Activated naive CD8-positive, alpha-beta T cell (primary cell): ENCODE measurements at regions not wholly inside any gene's neighbourhood (a gene's known extent, or its start where the extent isn't known, plus 50 kb on each side); places are given as distances from the start of the nearest gene placed in this dataset.

Experiments used
- H3K27ac Mint-ChIP-seq: one replicate; pipeline ENCODE4 v1.8.0; 2021; ENCODE audit warnings: mixed read lengths
- H3K27me3 Mint-ChIP-seq: one replicate; pipeline ENCODE4 v1.8.0; 2021; ENCODE audit warnings: mixed read lengths
- H3K36me3 Mint-ChIP-seq: one replicate; pipeline ENCODE4 v1.8.0; 2021; ENCODE audit warnings: mixed read lengths
- H3K4me1 Mint-ChIP-seq: one replicate; pipeline ENCODE4 v1.8.0; 2021; ENCODE audit warnings: low read depth, mixed read lengths
- H3K4me3 Mint-ChIP-seq: one replicate; pipeline ENCODE4 v1.8.0; 2021; ENCODE audit warnings: mild to moderate bottlenecking, mixed read lengths
- H3K9me3 Mint-ChIP-seq: one replicate; pipeline ENCODE4 v1.8.0; 2021; ENCODE audit warnings: low read depth, mixed read lengths

GRCh38 chr1:18553388-18553787 lies 72.7 kb downstream of the KLHDC7A start:
- no peak overlapping the region for H3K27ac Mint-ChIP-seq
- peaks cover 11% of the 10 kb centered on the region for H3K4me1 Mint-ChIP-seq
- H3K9me3 Mint-ChIP-seq: no peaks in the 10 kb centered on the region
- H3K4me3 Mint-ChIP-seq: no peak overlapping the region
- peaks cover 19% of the 10 kb centered on the region for H3K27me3 Mint-ChIP-seq
- H3K36me3 Mint-ChIP-seq: no peaks in the 10 kb centered on the region

GRCh38 chr1:18554099-18554498 lies 73.4 kb downstream of the KLHDC7A start:
- Mint-ChIP-seq H3K9me3 (no peaks in the 10 kb centered on the region), H3K27ac (no peak overlapping the region), H3K27me3 (peaks cover 21% of the 10 kb centered on the region), H3K4me1 (peaks cover 12% of the 10 kb centered on the region), H3K36me3 (no peaks in the 10 kb centered on the region), H3K4me3 (no peak overlapping the region)

GRCh38 chr1:18554597-18554996 lies 73.9 kb downstream of the KLHDC7A start:
- H3K36me3 Mint-ChIP-seq: no peaks in the 10 kb centered on the region
- H3K4me1 Mint-ChIP-seq: peaks cover 12% of the 10 kb centered on the region
- H3K9me3 Mint-ChIP-seq: no peaks in the 10 kb centered on the region
- H3K4me3 Mint-ChIP-seq: no peak overlapping the region
- H3K27me3 Mint-ChIP-seq: peaks cover 22% of the 10 kb centered on the region
- H3K27ac Mint-ChIP-seq: no peak overlapping the region

GRCh38 chr1:18555036-18555435 lies 74.3 kb downstream of the KLHDC7A start:
- Mint-ChIP-seq H3K36me3 (no peaks in the 10 kb centered on the region), H3K27ac (no peak overlapping the region), H3K27me3 (peaks cover 24% of the 10 kb centered on the region), H3K4me1 (peaks cover 12% of the 10 kb centered on the region), H3K9me3 (no peaks in the 10 kb centered on the region), H3K4me3 (no peak overlapping the region)

DNA sequence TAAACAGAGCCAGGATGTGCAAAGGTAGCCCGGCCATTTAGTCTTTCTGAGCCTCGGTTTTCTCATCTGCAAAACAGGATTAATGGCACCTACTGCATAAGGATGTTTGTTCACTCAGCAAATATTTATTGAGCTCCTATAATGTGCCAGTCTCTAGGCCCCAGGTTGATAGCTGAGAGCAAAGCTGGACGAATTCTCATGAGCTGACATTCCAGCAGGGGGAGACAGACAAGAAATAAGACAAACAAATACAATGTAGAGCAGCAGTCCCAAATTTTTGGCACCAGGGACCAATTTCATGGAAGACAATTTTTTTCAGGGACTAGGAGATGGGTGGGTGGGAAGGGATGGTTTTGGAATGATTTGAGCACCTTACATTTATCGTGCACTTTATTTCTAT lies 74.3 kb upstream of the PAX7 start:
- Mint-ChIP-seq H3K27ac (no peak overlapping the region), H3K9me3 (no peaks in the 10 kb centered on the region), H3K4me1 (peaks cover 12% of the 10 kb centered on the region), H3K36me3 (no peaks in the 10 kb centered on the region), H3K27me3 (peaks cover 29% of the 10 kb centered on the region), H3K4me3 (no peak overlapping the region)

DNA sequence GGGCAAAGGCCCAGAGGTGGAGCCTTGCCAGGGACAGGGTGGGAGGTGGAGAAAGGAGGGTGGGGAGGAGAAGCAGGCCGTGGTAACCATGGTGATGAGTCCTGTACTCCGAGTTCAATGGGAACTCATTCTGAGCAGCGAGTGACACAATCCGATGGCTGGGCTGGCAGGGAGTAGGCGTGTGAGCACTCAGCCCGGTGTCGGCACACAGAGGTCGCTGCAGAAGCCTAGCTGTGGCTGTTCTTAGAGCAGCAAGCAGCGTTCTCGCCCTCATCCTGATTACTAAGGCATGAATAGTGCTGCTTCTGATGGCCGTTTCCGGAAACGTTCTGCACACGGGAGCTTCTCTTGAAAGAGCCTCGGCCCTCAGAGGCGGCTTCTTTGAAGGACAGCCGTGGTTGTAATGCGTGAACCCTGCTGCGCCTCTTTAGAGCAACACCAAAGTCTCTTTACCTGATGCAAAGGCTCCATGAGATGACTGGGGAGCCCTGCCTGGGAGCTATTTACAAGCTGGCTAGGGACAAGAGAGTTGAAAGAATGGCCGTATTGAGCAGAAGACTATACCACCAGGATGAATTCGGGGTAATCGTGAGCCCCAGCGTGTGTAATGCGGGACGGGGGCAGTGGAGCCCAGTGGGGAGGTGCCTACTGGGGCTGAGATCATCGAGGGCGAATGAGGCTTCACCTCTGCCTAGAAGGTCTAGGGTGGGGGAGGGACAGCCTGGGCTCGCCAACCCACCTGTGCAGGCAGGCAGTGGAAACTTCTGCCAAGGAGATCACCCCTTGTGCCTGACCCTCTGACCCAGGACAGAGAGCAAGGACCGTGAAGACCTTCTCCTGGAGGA lies 72.8 kb upstream of the PAX7 start:
- peak overlapping the region; percentile 48 for H3K4me3 Mint-ChIP-seq
- H3K27ac Mint-ChIP-seq: no peak overlapping the region
- H3K9me3 Mint-ChIP-seq: no peaks in the 10 kb centered on the region
- no peaks in the 10 kb centered on the region for H3K36me3 Mint-ChIP-seq
- peaks cover 12% of the 10 kb centered on the region for H3K4me1 Mint-ChIP-seq
- peaks cover 31% of the 10 kb centered on the region for H3K27me3 Mint-ChIP-seq

- Mint-ChIP-seq H3K36me3 (no peaks in the 10 kb centered on the region), H3K9me3 (no peaks in the 10 kb centered on the region), H3K27ac (no peak overlapping the region), H3K4me3 (no peak overlapping the region), H3K4me1 (peaks cover 12% of the 10 kb centered on the region), H3K27me3 (peaks cover 29% of the 10 kb centered on the region)
Observed at GRCh38 chr1:18560692-18561091, 70.0 kb upstream of the PAX7 start.

- H3K27ac Mint-ChIP-seq: no peak overlapping the region
- no peaks in the 10 kb centered on the region for H3K36me3 Mint-ChIP-seq
- peaks cover 27% of the 10 kb centered on the region for H3K27me3 Mint-ChIP-seq
- H3K4me3 Mint-ChIP-seq: no peak overlapping the region
- H3K4me1 Mint-ChIP-seq: peaks cover 12% of the 10 kb centered on the region
- no peaks in the 10 kb centered on the region for H3K9me3 Mint-ChIP-seq
Observed at GRCh38 chr1:18561967-18562366, 68.7 kb upstream of the PAX7 start.

- H3K36me3 Mint-ChIP-seq: no peaks in the 10 kb centered on the region
- H3K4me3 Mint-ChIP-seq: no peak overlapping the region
- H3K9me3 Mint-ChIP-seq: no peaks in the 10 kb centered on the region
- H3K27ac Mint-ChIP-seq: no peak overlapping the region
- peaks cover 23% of the 10 kb centered on the region for H3K27me3 Mint-ChIP-seq
- H3K4me1 Mint-ChIP-seq: no peaks in the 10 kb centered on the region
Observed at GRCh38 chr1:18564676-18565075, 66.0 kb upstream of the PAX7 start.

- Mint-ChIP-seq H3K27me3 (peaks cover 19% of the 10 kb centered on the region), H3K9me3 (no peaks in the 10 kb centered on the region), H3K36me3 (no peaks in the 10 kb centered on the region), H3K27ac (no peak overlapping the region), H3K4me3 (no peak overlapping the region), H3K4me1 (no peaks in the 10 kb centered on the region)
Observed at GRCh38 chr1:18565321-18565720, 65.3 kb upstream of the PAX7 start.

DNA sequence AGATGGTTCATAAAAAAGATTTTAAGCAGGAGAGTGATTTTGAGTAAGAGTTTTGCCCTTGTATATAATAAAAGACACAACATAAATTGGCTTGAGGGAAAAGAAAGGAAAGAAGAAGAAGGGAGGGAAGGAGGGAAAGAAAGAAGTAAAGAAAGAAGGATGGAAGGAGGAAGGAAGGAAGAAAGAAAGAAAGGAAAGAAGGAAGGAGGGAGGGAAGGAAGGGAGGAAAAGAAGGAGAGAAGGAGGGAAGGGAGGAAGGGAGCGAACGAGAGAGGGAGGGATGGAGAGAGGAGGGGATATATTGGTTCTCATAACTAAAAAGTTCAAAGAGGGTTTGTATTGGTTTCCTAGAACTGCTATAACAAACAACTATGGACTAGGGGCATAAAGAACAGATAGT lies 62.2 kb upstream of the PAX7 start:
- no peak overlapping the region for H3K27ac Mint-ChIP-seq
- H3K36me3 Mint-ChIP-seq: no peaks in the 10 kb centered on the region
- no peaks in the 10 kb centered on the region for H3K9me3 Mint-ChIP-seq
- no peak overlapping the region for H3K4me3 Mint-ChIP-seq
- H3K4me1 Mint-ChIP-seq: no peaks in the 10 kb centered on the region
- peaks cover 14% of the 10 kb centered on the region for H3K27me3 Mint-ChIP-seq

DNA sequence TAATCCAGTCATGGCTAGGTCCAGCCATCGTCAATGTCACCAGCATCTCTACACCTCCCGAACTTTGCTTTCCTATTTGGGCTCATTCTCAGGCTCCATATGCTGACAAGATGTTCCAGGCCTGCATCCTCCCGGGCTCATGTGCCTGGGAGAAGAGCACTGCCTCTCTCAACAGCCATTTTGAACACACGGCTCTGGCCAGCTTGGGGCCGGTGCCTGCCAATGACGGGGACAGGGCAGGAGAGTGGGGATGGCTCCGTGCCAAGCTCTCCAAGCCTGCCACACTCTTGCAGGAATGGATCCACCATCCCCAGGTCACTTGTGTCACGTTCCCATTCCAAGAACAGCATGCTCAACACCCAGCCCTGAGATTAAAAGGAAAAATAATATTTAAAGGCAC lies 61.4 kb upstream of the PAX7 start:
- H3K9me3 Mint-ChIP-seq: no peaks in the 10 kb centered on the region
- H3K27me3 Mint-ChIP-seq: peaks cover 17% of the 10 kb centered on the region
- no peaks in the 10 kb centered on the region for H3K36me3 Mint-ChIP-seq
- no peaks in the 10 kb centered on the region for H3K4me1 Mint-ChIP-seq
- no peak overlapping the region for H3K27ac Mint-ChIP-seq
- no peak overlapping the region for H3K4me3 Mint-ChIP-seq

DNA sequence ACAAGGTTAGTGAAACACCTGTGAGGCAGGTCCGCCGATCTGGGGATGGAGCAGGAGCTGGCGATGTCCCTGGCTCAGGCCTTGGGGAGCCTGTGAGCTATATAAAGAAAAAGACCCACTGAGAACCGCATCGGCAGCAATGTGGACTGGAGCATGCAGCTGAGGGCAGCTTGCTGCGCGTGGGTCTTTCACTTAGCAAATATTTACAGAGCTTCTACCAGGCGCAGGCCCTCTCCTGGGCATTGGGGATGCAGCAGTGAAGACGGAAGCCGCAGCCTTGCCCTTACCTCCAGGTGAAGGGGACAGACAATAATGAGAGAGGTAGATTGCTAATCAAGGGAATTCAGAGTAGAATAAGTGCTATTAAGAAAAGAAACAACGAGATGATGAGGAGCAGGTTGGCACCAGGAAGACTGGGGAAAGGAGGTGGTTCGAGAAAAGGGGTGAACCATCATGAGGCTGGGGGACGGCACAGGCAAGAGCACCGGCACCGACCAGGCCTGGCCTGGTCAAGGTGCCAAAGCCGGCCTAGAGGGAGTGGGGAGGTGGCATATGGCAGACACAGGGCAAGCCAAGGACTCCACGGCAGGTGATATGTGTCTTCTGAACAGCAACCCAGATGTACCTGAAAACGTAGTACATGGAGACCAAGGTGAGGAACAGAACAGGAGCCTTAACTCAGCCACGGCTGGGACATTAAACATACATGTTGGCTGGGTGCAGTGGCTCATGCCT lies 60.7 kb upstream of the PAX7 start:
- H3K4me3 Mint-ChIP-seq: no peak overlapping the region
- H3K27me3 Mint-ChIP-seq: peaks cover 17% of the 10 kb centered on the region
- H3K4me1 Mint-ChIP-seq: no peaks in the 10 kb centered on the region
- no peaks in the 10 kb centered on the region for H3K36me3 Mint-ChIP-seq
- H3K9me3 Mint-ChIP-seq: no peaks in the 10 kb centered on the region
- no peak overlapping the region for H3K27ac Mint-ChIP-seq

DNA sequence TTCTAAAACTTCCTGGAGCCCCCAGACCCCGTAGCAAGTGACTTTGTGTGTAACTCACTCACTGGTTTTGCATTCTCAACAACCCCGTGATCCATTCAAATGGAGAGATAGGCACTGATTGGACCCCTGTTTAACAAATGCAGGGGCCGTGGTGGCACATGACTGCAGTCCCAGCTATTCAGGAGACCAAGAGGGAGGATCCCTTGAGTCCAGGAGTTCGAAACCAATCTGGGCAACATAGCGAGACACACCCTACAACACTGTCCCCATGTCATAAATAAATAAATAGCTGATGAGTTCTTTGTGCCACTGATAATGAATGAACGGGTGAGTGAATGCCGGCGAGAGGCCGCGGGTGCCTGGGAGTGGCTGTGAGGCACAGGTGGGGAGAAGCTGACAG lies 59.4 kb upstream of the PAX7 start:
- H3K27ac Mint-ChIP-seq: no peak overlapping the region
- H3K4me3 Mint-ChIP-seq: no peak overlapping the region
- H3K36me3 Mint-ChIP-seq: no peaks in the 10 kb centered on the region
- H3K9me3 Mint-ChIP-seq: no peaks in the 10 kb centered on the region
- no peaks in the 10 kb centered on the region for H3K4me1 Mint-ChIP-seq
- peaks cover 18% of the 10 kb centered on the region for H3K27me3 Mint-ChIP-seq

DNA sequence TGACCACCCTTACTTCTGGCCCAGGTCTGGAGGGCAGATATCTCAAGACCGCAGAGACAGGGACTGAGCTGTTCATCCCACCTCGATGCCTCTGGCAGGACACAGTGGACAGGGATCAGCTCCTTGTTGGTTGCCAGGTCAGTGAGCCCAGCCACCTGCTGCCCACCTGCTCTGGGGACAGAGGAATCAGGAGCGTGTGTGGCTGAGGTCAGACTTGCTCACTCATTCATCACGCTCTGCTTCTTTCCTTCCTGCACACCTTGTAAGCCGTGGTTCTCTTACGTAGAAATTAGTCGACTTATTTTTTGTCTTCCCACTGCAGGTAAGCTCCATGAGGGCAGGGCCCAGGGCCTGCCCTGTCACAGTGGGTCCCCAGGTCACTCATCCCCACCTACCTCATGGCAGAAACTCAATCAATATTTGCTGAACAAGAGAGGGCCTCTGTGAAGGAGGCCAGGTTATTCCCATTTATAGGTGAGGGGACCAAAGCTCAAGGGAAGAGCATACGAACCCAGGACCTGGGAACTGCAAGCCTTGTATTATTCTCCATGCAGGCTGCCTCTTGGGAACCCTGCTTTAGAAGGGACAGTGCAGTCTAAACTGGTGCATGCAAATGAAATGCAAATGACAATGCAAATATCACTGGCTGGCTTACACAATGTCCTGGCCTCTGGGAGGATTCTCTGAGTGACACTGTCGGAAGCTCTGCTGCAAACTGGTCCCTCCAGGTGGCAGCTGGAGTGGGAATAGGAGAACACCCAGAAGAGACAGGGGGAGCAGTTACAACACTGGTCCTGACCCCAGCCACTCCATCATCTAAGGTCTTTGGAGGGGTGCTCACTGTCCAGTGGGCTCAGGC lies 58.4 kb upstream of the PAX7 start:
- Mint-ChIP-seq H3K9me3 (no peaks in the 10 kb centered on the region), H3K27ac (no peak overlapping the region), H3K4me1 (no peaks in the 10 kb centered on the region), H3K27me3 (peaks cover 18% of the 10 kb centered on the region), H3K36me3 (no peaks in the 10 kb centered on the region), H3K4me3 (no peak overlapping the region)
